Embryonic facial prominence (tissue), 1 donor: ENCODE measurements at regions not wholly inside any gene's neighbourhood (a gene's known extent, or its start where the extent isn't known, plus 50 kb on each side); places are given as distances from the start of the nearest gene placed in this dataset.
"Not testable (repeated sequence)": the region's sequence is repeated elsewhere in the genome, so short reads cannot be mapped to it uniquely, and the experiment has no call there.

Experiments used
- DNase-seq: peaks from one replicate; pipeline ENCODE4 v3.0.0-alpha.2; 2016; ENCODE audit errors: extremely low spot score

GRCh38 chr20:61061981-61062380, 190.1 kb upstream of the CDH4 start:
- no peak for DNase-seq

GRCh38 chr20:61065853-61066252, 186.2 kb upstream of the CDH4 start:
- no peak for DNase-seq

- no peak for DNase-seq
Observed at GRCh38 chr20:61066526-61066925, 185.5 kb upstream of the CDH4 start.

GRCh38 chr20:61067221-61067620, 184.8 kb upstream of the CDH4 start:
- DNase-seq: no peak

- DNase-seq: no peak
Observed at GRCh38 chr20:61072398-61072797, 179.7 kb upstream of the CDH4 start.

- no peak for DNase-seq
Observed at GRCh38 chr20:61073376-61073775, 178.7 kb upstream of the CDH4 start.

GRCh38 chr20:61082720-61083119, 169.3 kb upstream of the CDH4 start:
- DNase-seq: no peak

- no peak for DNase-seq
Observed at GRCh38 chr20:61083431-61083830, 168.6 kb upstream of the CDH4 start.

- DNase-seq: no peak
Observed at GRCh38 chr20:61086031-61086430, 166.0 kb upstream of the CDH4 start.

GRCh38 chr20:61090541-61090940, 161.5 kb upstream of the CDH4 start:
- DNase-seq: no peak

GRCh38 chr20:61092251-61092650, 159.8 kb upstream of the CDH4 start:
- DNase-seq: no peak

GRCh38 chr20:61094581-61094980, 157.5 kb upstream of the CDH4 start:
- no peak for DNase-seq

- DNase-seq: no peak
Observed at GRCh38 chr20:61096463-61096862, 155.6 kb upstream of the CDH4 start.

GRCh38 chr20:61099806-61100205, 152.3 kb upstream of the CDH4 start:
- no peak for DNase-seq

- DNase-seq: no peak
Observed at GRCh38 chr20:61100489-61100888, 151.6 kb upstream of the CDH4 start.

- DNase-seq: not testable (repeated sequence)
Observed at GRCh38 chr20:61101321-61101720, 150.7 kb upstream of the CDH4 start.

- no peak for DNase-seq
Observed at GRCh38 chr20:61104232-61104631, 147.8 kb upstream of the CDH4 start.

- no peak for DNase-seq
Observed at GRCh38 chr20:61105395-61105794, 146.7 kb upstream of the CDH4 start.

GRCh38 chr20:61106438-61106837, 145.6 kb upstream of the CDH4 start:
- no peak for DNase-seq

- no peak for DNase-seq
Observed at GRCh38 chr20:61109221-61109805, 142.7 kb upstream of the CDH4 start.

- no peak for DNase-seq
Observed at GRCh38 chr20:61112515-61112914, 139.5 kb upstream of the CDH4 start.

GRCh38 chr20:61113731-61114130, 138.3 kb upstream of the CDH4 start:
- no peak for DNase-seq

- DNase-seq: no peak
Observed at GRCh38 chr20:61114493-61115175, 137.4 kb upstream of the CDH4 start.
